Nephron (organoid): ENCODE measurements at regions not wholly inside any gene's neighbourhood (a gene's known extent, or its start where the extent isn't known, plus 50 kb on each side); places are given as distances from the start of the nearest gene placed in this dataset.
A peak's percentile ranks its signal among the peaks of the same experiment; 100 is the strongest.
"Not testable (repeated sequence)": the region's sequence is repeated elsewhere in the genome, so short reads cannot be mapped to it uniquely, and the experiment has no call there.

ENCODE experiments used
- H3K27ac Mint-ChIP-seq, 3 experiments: 2 replicates each; pipeline ENCODE4 v1.8.0; 2020; ENCODE audit warnings: mixed read lengths in 3 of 3, mild to moderate bottlenecking in 2 of 3, moderate library complexity in 1 of 3
- H3K27me3 Mint-ChIP-seq: 2 replicates; pipeline ENCODE4 v1.8.0; 2021; ENCODE audit warnings: low read depth, mild to moderate bottlenecking, moderate library complexity, mixed read lengths
- H3K36me3 Mint-ChIP-seq: 2 replicates; pipeline ENCODE4 v1.8.0; 2020; ENCODE audit warnings: low read depth, mixed read lengths
- H3K4me1 Mint-ChIP-seq: 2 replicates; pipeline ENCODE4 v1.8.0; 2020; ENCODE audit warnings: mixed read lengths
- H3K4me3 Mint-ChIP-seq, 3 experiments: 2 replicates each; pipeline ENCODE4 v1.8.0; 2020; ENCODE audit warnings: mild to moderate bottlenecking in 3 of 3, mixed read lengths in 3 of 3, moderate library complexity in 2 of 3
- H3K9me3 Mint-ChIP-seq: 2 replicates; pipeline ENCODE4 v1.8.0; 2020; ENCODE audit warnings: mixed read lengths
- CTCF ChIP-seq, 3 experiments: fragments of 200-600 bp; sonication (generic); IDR thresholded peaks; one replicate each; pipeline ENCODE4 v1.5.0; 2021; ENCODE audit warnings: antibody characterized with exemption in 3 of 3; ENCODE audit not compliant: unreplicated experiment in 3 of 3

GRCh38 chr5:56735849-56736641, 79.3 kb upstream of the MAP3K1 start:
- TF ChIP-seq CTCF (IDR thresholded peaks at IDR 0.05; ENCODE audit: unreplicated experiment in 3 of 3) = no peak
- Mint-ChIP-seq H3K4me1 (peaks cover 54% of the 10 kb centered on the region), H3K27ac (peak overlapping the region; percentile 47 to 65 (median 54)), H3K4me3 (no peak overlapping the region), H3K27me3 (peaks cover 5% of the 10 kb centered on the region), H3K9me3 (peaks cover 4% of the 10 kb centered on the region), H3K36me3 (no peaks in the 10 kb centered on the region)

GRCh38 chr5:56734091-56734694, 81.2 kb upstream of the MAP3K1 start:
- no peak for TF ChIP-seq CTCF (IDR thresholded peaks at IDR 0.05; ENCODE audit: unreplicated experiment in 3 of 3)
- Mint-ChIP-seq H3K4me3 (peak overlapping the region; percentile 8 to 24 (median 17)), H3K4me1 (peaks cover 54% of the 10 kb centered on the region), H3K27me3 (peaks cover 5% of the 10 kb centered on the region), H3K27ac (peak overlapping the region; percentile 52 to 88 (median 73)), H3K9me3 (peaks cover 5% of the 10 kb centered on the region), H3K36me3 (no peaks in the 10 kb centered on the region)

GRCh38 chr5:56733580-56733979, 81.8 kb upstream of the MAP3K1 start:
- peaks cover 5% of the 10 kb centered on the region for H3K9me3 Mint-ChIP-seq
- no peaks in the 10 kb centered on the region for H3K36me3 Mint-ChIP-seq
- H3K27me3 Mint-ChIP-seq = peaks cover 9% of the 10 kb centered on the region
- no peak for TF ChIP-seq CTCF (IDR thresholded peaks at IDR 0.05; ENCODE audit: unreplicated experiment in 3 of 3)
- H3K4me1 Mint-ChIP-seq = peaks cover 54% of the 10 kb centered on the region
- H3K27ac Mint-ChIP-seq = peak overlapping the region; percentile 52 to 88 (median 73)
- no peak overlapping the region for H3K4me3 Mint-ChIP-seq

GRCh38 chr5:56732121-56732520, 83.2 kb upstream of the MAP3K1 start:
- peaks cover 5% of the 10 kb centered on the region for H3K9me3 Mint-ChIP-seq
- no peak overlapping the region for H3K4me3 Mint-ChIP-seq
- no peak for TF ChIP-seq CTCF (IDR thresholded peaks at IDR 0.05; ENCODE audit: unreplicated experiment in 3 of 3)
- H3K36me3 Mint-ChIP-seq = no peaks in the 10 kb centered on the region
- H3K27ac Mint-ChIP-seq = peak overlapping the region in 2 of 3 experiments; percentile 54 to 88
- peaks cover 51% of the 10 kb centered on the region for H3K4me1 Mint-ChIP-seq
- H3K27me3 Mint-ChIP-seq = peaks cover 9% of the 10 kb centered on the region

GRCh38 chr5:56731473-56731872, 83.9 kb upstream of the MAP3K1 start:
- H3K4me3 Mint-ChIP-seq, H3K9me3 Mint-ChIP-seq, H3K36me3 Mint-ChIP-seq, H3K27ac Mint-ChIP-seq, H3K27me3 Mint-ChIP-seq: not testable (repeated sequence)
- H3K4me1 Mint-ChIP-seq = peaks cover 45% of the 10 kb centered on the region

- Mint-ChIP-seq H3K36me3 (no peaks in the 10 kb centered on the region), H3K4me1 (peaks cover 25% of the 10 kb centered on the region), H3K4me3 (no peak overlapping the region), H3K27ac (no peak overlapping the region), H3K9me3 (peaks cover 5% of the 10 kb centered on the region), H3K27me3 (peaks cover 9% of the 10 kb centered on the region)
- no peak for TF ChIP-seq CTCF (IDR thresholded peaks at IDR 0.05; ENCODE audit: unreplicated experiment in 3 of 3)
Measured at GRCh38 chr5:56729488-56729887, 85.9 kb upstream of the MAP3K1 start.
